ENCODE measurements at regions not wholly inside any gene's neighbourhood (a gene's known extent, or its start where the extent isn't known, plus 50 kb on each side); places are given as distances from the start of the nearest gene placed in this dataset.
A peak's percentile ranks its signal among the peaks of the same experiment; 100 is the strongest.

- TF ChIP-seq ERF (CRISPR knock-in tag; IDR thresholded peaks at IDR 0.05) (0 out of 2 replicates have a peak, but pooled peaks have one; percentile 24), FOXJ2 (tag; IDR thresholded peaks at IDR 0.05) (peak; percentile 89), HDAC8 (tag; IDR thresholded peaks at IDR 0.05) (peak; percentile 96)
These were observed 154.2 kb upstream of the DPH6 start (continued) for GRCh38 chr15:35700091-35700593.

DNA sequence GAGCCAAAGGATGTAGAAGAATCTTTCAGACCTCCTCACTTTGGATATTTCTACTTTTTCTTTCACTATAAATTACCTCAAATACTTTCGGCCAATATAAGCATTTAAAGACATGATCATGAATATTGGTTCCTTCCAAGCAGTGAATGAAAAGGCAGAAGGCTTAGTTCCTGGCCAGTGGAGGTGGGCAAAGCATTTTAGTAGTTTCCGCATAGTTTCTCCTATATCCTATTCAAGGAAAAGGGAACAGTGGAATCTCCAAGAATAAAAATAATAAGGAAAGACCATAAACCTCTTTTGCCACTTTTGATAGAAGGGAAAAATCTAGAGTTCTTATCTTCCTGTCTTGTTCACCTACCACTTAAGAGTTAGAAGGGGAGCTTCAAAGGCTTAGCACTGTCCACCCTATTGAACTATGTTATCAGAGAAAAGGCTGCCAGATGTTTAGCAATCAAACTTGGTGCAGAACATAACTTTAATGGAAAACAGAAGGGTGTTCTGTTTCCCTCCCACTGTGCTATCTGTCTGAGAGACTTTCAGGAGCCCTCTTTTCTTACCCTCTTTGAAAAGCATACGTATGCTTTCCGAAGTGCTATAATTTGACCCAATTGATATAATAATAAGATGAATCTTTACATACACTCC, 155.6 kb upstream of the DPH6 start:
- Histone ChIP-seq H3K4me2 (ENCODE audit: insufficient read depth, low read length) (no peak overlapping the region), H2AFZ (ENCODE audit: low read depth, low read length) (no peak overlapping the region), H3K9ac (ENCODE audit: insufficient read depth in 1 of 2, low read depth in 2 of 2, low read length in 2 of 2) (no peak overlapping the region), H3K9me1 (ENCODE audit: control insufficient read depth, insufficient read depth, low read length) (no peaks in the 10 kb centered on the region), H4K20me1 (replicated peaks; ENCODE audit: control insufficient read depth, insufficient read depth, low read length) (no peaks in the 10 kb centered on the region), H3K4me1 (replicated peaks in 1 of 2; ENCODE audit: control insufficient read depth in 2 of 2, insufficient read depth in 2 of 2, low read length in 2 of 2) (peaks cover 0 to 13% of the 10 kb centered on the region in 2 experiments; a peak in 3 of 5 replicates), H3K27me3 (ENCODE audit: control insufficient read depth in 2 of 2, insufficient read depth in 2 of 2, low read length in 2 of 2) (no peaks in the 10 kb centered on the region), H3K36me3 (ENCODE audit: control insufficient read depth, insufficient read depth, low read length) (no peaks in the 10 kb centered on the region), H3K27ac (ENCODE audit: extremely low read depth, low read depth, low read length) (no peak overlapping the region), H3K79me2 (ENCODE audit: control insufficient read depth, insufficient read depth, low read length) (no peaks in the 10 kb centered on the region), H3K4me3 (no peak overlapping the region), H3K9me3 (replicated peaks; ENCODE audit: control insufficient read depth, insufficient read depth, low read depth, low read length) (no peaks in the 10 kb centered on the region)
- ChIA-PET POLR2A (no interaction called here), CTCF (ENCODE audit: low intra/inter-chr PET ratio) (no interaction called here)
- TF ChIP-seq, protein P1, sequence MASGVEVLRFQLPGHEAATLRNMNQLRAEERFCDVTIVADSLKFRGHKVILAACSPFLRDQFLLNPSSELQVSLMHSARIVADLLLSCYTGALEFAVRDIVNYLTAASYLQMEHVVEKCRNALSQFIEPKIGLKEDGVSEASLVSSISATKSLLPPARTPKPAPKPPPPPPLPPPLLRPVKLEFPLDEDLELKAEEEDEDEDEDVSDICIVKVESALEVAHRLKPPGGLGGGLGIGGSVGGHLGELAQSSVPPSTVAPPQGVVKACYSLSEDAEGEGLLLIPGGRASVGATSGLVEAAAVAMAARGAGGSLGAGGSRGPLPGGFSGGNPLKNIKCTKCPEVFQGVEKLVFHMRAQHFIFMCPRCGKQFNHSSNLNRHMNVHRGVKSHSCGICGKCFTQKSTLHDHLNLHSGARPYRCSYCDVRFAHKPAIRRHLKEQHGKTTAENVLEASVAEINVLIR (CRISPR knock-in tag; IDR thresholded peaks at IDR 0.05) = no peak
- TF ChIP-seq CBFA2T3 (IDR thresholded peaks at IDR 0.05) (peak; percentile 44; the same call in 1 of the 2 replicates), ZNF551 (CRISPR knock-in tag; IDR thresholded peaks at IDR 0.05) (no peak), RFX1 (IDR thresholded peaks at IDR 0.05) (no peak)
- TF ChIP-seq, protein P2, sequence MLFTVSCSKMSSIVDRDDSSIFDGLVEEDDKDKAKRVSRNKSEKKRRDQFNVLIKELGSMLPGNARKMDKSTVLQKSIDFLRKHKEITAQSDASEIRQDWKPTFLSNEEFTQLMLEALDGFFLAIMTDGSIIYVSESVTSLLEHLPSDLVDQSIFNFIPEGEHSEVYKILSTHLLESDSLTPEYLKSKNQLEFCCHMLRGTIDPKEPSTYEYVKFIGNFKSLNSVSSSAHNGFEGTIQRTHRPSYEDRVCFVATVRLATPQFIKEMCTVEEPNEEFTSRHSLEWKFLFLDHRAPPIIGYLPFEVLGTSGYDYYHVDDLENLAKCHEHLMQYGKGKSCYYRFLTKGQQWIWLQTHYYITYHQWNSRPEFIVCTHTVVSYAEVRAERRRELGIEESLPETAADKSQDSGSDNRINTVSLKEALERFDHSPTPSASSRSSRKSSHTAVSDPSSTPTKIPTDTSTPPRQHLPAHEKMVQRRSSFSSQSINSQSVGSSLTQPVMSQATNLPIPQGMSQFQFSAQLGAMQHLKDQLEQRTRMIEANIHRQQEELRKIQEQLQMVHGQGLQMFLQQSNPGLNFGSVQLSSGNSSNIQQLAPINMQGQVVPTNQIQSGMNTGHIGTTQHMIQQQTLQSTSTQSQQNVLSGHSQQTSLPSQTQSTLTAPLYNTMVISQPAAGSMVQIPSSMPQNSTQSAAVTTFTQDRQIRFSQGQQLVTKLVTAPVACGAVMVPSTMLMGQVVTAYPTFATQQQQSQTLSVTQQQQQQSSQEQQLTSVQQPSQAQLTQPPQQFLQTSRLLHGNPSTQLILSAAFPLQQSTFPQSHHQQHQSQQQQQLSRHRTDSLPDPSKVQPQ (CRISPR knock-in tag; IDR thresholded peaks at IDR 0.05; ENCODE audit: borderline replicate concordance) = no peak
- in situ Hi-C loops (cut with MboI) = no loop called here
- DNase-seq (ENCODE audit: extremely low read depth in 1 of 4, low spot score in 3 of 4) (no peak), ATAC-seq (no peak), FAIRE-seq (no peak)
- intact Hi-C loops (cut with micrococcal nuclease) = no loop called here
- 62% methylated on average over 4 of the region's 4 CpGs for WGBS (ENCODE audit: insufficient coverage, low coverage, missing lambda C conversion rate)
- BruUV-seq (replicated peaks) = no TSS peak
